Limb (tissue), 2 donors: ENCODE measurements at regions not wholly inside any gene's neighbourhood (a gene's known extent, or its start where the extent isn't known, plus 50 kb on each side); places are given as distances from the start of the nearest gene placed in this dataset.

ENCODE experiments used
- DNase-seq, 2 donors: peaks; one replicate each; pipeline ENCODE4 v3.0.0-alpha.2; 2016; ENCODE audit errors: extremely low spot score in 2 of 2

GRCh38 chr6:145442110-145442509 lies 293.2 kb downstream of the EPM2A start:
- no peak for DNase-seq

GRCh38 chr6:145445674-145446073 lies 289.6 kb downstream of the EPM2A start:
- no peak for DNase-seq

- no peak for DNase-seq
These were observed 284.3 kb downstream of the EPM2A start for GRCh38 chr6:145451029-145451428.

DNA sequence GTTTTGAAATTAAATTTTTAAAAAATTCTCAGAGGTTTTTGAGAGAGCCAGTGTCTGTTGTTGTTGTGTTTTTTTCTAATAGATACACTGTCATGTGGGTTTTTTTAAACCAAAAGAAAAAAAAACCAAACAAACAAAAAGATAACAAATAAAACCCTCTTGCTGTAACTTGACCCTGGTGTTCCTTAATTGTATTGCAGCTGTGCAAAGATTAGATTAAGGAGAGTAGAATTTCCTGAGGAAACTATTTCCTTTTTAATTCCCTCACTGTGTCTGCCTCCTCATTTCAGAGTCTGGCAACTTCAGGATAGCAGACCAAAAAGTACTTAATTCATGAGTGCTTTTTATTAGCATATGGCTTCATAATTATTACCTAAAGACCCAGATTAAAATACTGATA lies 281.9 kb downstream of the EPM2A start:
- no peak for DNase-seq

DNA sequence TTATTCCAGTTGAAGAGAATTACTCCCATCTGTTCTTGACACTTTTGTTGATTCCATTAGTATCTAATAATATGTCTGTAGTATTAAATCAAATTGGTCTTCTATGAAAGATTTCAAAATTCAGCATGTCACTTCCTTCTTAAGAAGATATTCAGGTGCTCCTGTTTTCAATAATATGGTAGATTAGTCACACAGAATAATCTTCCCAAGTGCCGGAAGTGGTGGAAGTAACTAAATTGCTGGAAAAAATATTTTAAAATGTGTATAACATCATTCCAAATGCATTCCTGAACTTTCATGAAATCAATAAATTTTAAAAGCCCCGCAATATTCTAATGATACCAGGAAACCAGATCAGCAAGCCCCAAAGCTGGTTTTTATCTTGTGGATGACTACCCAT lies 281.3 kb downstream of the EPM2A start:
- no peak for DNase-seq

- no peak for DNase-seq
These were observed 277.8 kb downstream of the EPM2A start for GRCh38 chr6:145457556-145457955.

- DNase-seq: no peak
These were observed 266.8 kb downstream of the EPM2A start for GRCh38 chr6:145468534-145468933.

DNA sequence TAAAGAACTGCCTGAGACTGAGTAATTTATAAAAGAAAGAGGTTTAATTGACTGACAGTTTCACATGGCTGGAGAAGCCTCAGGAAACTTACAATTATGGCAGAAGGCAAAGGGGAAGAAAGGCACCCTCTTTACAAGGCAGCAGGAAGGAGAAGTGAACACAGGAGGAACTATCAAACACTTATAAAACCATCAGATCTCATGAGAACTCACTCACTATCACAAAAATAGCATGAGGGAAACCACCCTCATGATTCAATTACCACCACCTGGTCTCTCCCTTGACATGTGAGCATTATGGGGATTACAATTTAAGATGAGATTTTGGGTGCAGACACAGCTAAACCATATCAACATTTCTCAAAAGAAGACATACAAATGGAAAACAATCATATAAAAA lies 266.3 kb downstream of the EPM2A start:
- no peak for DNase-seq

DNA sequence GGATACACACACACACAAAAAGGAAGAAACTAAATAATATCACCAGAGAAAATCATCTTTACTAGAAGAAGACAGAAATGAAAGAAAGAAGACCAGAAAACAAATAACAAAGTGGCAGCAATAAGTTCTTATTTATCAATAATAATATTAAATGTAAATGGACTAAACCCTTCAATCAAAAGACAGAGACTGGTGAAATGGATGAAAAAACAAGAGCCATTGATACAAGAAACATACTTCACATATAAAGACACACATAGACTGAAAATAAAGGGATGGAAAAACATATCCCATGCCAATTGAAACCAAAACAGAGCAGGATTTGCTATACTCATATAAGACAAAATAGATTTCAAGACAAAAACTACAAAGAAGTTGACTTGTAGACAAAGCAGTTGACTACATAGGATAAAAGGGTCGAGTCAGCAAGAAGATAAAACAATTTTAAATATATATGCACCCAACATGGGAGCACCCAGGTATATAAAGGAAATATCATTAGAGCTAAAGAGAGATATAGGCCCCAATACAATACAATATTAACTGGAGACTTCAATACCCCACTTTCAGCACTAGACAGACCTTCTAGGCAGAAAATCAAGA lies 259.4 kb downstream of the EPM2A start:
- DNase-seq: no peak

GRCh38 chr6:145480024-145480423 lies 255.3 kb downstream of the EPM2A start:
- DNase-seq: no peak

DNA sequence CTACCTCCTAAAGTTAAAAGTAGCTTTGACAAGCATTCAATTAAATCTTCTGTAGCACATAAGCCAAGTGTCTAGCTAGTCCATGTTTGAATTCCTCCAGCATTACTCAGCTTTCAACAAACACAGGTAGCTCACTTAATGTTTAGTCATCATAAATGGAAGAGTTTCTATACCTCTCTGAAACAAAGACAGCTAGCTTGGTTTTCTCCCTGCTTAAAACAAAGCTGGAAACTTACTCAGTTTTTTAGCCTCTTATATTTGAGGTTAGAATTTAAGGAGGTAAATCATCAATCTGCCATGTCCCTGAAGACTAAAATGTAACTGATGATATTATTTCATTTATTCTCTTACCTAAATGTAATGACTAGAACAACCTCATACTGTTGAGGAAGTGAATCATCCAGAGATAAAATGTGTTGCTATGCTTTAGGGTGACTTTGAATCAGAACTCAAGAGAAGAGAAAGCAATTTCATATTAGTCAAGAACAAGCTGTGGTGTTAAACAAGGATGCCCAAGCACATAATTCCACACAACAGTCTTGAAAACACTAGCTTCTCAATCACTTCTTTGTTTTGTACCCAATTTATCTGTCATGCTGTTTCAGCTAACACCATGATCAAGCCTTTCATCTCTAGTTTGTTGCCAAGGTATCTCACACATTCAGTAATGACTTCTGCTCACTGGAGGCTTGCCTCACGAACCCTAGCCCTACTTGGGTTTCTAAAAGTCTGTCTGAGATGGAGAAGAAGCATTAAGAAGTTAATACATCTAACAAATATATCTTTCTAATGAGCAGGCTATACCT lies 251.9 kb downstream of the EPM2A start:
- no peak for DNase-seq

DNA sequence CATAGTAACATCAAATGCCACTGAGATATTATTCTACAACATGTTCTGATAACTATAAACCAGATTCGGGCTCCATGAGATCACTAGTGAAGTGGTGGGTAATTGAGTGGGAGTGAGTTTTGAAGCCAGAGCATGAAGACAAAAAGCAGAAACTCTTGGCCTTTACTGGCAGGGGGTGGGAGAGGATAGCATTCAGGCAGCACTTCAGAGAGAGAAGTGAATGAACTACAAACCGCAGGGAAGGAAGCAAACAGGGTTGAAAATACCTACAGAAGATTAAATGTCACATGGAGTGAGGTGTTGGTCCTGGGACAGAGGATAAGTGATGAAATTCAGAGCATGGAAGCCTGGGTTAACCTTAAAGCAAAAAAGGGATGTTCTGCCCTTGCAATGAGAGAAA lies 250.0 kb downstream of the EPM2A start:
- DNase-seq: no peak

GRCh38 chr6:145486306-145486705 lies 249.0 kb downstream of the EPM2A start:
- no peak for DNase-seq

DNA sequence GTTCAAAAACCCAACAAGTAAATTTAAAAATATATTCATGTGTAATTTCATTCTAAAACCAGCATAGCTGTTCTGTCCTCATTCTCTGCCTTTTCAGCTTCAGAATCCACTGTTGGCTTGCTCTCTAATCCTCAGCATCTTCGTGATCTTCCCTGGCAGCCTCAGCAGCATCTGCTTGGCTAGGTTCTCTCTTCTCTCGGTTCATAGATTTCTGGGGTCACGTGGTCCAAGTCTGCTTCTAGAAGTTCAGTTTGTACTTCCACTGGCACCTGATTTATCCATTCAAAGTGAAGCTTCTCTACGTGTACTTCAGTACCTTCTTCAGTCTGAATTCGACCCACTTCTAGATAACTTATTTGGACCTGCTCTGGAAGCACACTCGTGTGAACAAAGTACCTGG lies 245.7 kb downstream of the EPM2A start:
- no peak for DNase-seq

DNA sequence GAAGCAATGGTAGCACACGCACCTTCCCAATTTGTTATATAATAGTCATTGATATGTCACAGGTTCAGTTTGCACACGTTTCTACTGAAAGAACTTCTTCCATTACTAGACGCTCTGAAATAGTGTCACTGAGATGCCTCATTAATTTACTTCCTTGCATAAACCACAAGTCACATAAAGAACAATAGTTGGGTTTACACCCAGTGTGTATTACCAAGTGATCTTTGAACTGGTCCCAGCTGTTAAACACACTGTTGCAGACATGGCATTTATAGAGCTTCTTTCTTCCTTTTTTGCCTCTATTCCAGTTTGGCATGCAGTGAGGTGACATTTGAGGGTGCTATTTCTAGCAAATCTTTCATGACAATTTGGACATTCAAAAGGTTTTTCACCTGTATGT lies 245.3 kb downstream of the EPM2A start:
- DNase-seq: no peak

GRCh38 chr6:145491126-145491525 lies 244.2 kb downstream of the EPM2A start:
- no peak for DNase-seq

GRCh38 chr6:145497006-145497405 lies 238.3 kb downstream of the EPM2A start:
- DNase-seq: no peak

- no peak for DNase-seq
These were observed 236.9 kb downstream of the EPM2A start for GRCh38 chr6:145498425-145498824.

DNA sequence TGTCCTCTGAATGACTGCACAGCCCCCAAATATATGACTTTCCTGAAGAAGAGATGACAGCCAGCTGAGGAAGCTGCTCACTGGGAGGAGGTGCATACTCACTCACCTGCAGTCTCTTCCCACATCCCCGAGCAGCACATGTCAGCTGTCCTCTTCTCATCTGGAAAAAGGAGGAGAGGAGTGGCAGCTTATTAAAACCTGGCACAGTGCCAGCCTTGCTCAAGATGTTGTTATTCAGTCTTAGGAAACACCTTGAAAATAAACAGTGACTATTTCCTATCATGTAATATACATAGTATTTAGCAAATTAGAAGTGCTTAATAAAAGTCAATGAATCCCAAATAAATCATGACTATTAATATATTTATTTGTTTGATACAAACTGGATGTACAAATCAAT lies 232.9 kb downstream of the EPM2A start:
- DNase-seq: no peak

DNA sequence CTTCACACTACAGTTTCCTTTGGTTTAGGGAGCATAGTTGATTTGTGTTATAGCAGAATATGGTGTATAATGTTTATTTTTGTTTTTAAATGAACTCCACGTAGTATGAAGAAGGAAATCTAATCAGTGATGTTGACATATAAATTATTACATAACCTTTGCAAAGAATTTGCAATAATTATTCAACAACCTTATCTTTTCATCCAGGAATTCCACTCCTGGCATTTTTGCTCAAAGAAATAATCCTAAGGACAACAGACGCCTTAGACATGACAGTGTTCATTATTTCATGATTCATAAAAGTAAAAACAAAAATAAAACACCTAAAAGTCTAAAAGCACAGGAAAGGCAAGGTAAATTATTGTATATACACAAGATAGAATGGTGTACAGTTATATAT lies 229.2 kb downstream of the EPM2A start:
- DNase-seq: no peak

- no peak for DNase-seq
These were observed 228.8 kb downstream of the EPM2A start for GRCh38 chr6:145506565-145506964.

GRCh38 chr6:145507239-145507638 lies 228.1 kb downstream of the EPM2A start:
- no peak for DNase-seq

DNA sequence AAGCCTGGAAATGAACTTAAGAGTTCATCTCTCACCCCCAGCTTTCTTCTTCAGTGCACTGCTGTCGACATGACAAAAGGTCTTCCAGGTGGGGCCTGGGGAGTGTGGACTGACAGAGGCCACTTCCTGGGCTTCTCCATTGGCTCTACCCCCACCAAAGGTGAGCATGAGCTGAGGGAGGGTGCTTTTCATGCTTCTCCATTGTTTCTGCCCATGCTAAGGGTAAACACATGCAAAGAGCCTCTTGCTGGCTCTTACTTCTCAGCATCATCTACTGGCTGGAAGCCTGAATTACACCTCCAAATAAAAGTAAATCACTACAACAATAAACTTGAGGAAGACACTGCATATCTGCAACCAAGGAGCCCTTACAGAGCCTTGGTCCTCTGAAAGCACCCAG lies 227.2 kb downstream of the EPM2A start:
- no peak for DNase-seq
